SK-N-SH treated with all-trans-retinoic acid at 6 μM for 48 hours (cell line): ENCODE measurements at regions not wholly inside any gene's neighbourhood (a gene's known extent, or its start where the extent isn't known, plus 50 kb on each side); places are given as distances from the start of the nearest gene placed in this dataset.

Experiments used
- ATAC-seq: fragments of 200-7000 bp; cut with Tn5 transposase; 3 replicates; pipeline ENCODE4 v1.9.1; 2020; ENCODE audit warnings: mild to moderate bottlenecking, moderate library complexity
- ARNTL ChIP-seq: fragments of 450-650 bp; formaldehyde crosslinking; IDR thresholded peaks from 2 replicates; pipeline ENCODE4 v1.5.0; 2020; ENCODE audit warnings: low read depth, mild to moderate bottlenecking, moderate library complexity, borderline replicate concordance
- BACH2 ChIP-seq: fragments of 250-450 bp; sonication (Bioruptor Pico); IDR thresholded peaks from 2 replicates; pipeline ENCODE4 v1.9.0; 2021; ENCODE audit warnings: mild to moderate bottlenecking, borderline replicate concordance
- CREB5 ChIP-seq: fragments of 250-450 bp; sonication (Bioruptor Pico); IDR thresholded peaks from 2 replicates; pipeline ENCODE4 v1.5.1; 2020; ENCODE audit warnings: low read depth, mild to moderate bottlenecking, moderate library complexity
- CSDC2 ChIP-seq: fragments of 250-450 bp; sonication (Bioruptor Pico); IDR thresholded peaks from 2 replicates; pipeline ENCODE4 v1.5.0; 2020; ENCODE audit warnings: mild to moderate bottlenecking, moderate library complexity
- ESRRG ChIP-seq: fragments of 250-450 bp; sonication (Bioruptor Pico); IDR thresholded peaks from 2 replicates; pipeline ENCODE4 v1.6.1; 2021; ENCODE audit warnings: mild to moderate bottlenecking
- GLIS3 ChIP-seq: fragments of 250-450 bp; sonication (Bioruptor Pico); IDR thresholded peaks from 2 replicates; pipeline ENCODE4 v1.5.0; 2020; ENCODE audit warnings: mild to moderate bottlenecking, moderate library complexity
- ISL1 ChIP-seq: fragments of 250-450 bp; sonication (Bioruptor Pico); IDR thresholded peaks from 2 replicates; pipeline ENCODE4 v2.1.2; 2022; ENCODE audit warnings: mild to moderate bottlenecking, moderate library complexity
- OSR1 ChIP-seq: fragments of 250-450 bp; sonication (Bioruptor Pico); IDR thresholded peaks from 2 replicates; pipeline ENCODE4 v1.8.0; 2022; ENCODE audit warnings: moderate library complexity, mild to moderate bottlenecking, inconsistent platforms
- PATZ1 ChIP-seq: fragments of 250-450 bp; sonication (Bioruptor Pico); IDR thresholded peaks from 2 replicates; pipeline ENCODE4 v1.8.0; 2020; ENCODE audit warnings: mild to moderate bottlenecking, moderate library complexity, borderline replicate concordance
- PPARA ChIP-seq: fragments of 250-450 bp; sonication (Bioruptor Pico); IDR thresholded peaks from 2 replicates; pipeline ENCODE4 v1.5.0; 2020; ENCODE audit warnings: mild to moderate bottlenecking, borderline replicate concordance
- RARB ChIP-seq: fragments of 250-450 bp; sonication (Bioruptor Pico); IDR thresholded peaks from 2 replicates; pipeline ENCODE4 v1.8.0; 2021; ENCODE audit warnings: mild to moderate bottlenecking, moderate library complexity
- SNAI2 ChIP-seq: fragments of 250-450 bp; sonication (Bioruptor Pico); IDR thresholded peaks from 2 replicates; pipeline ENCODE4 v1.5.0; 2020; ENCODE audit warnings: mild to moderate bottlenecking, moderate library complexity
- TCF4 ChIP-seq: fragments of 250-450 bp; sonication (Bioruptor Pico); IDR thresholded peaks from 2 replicates; pipeline ENCODE4 v1.8.0; 2021; ENCODE audit warnings: mild to moderate bottlenecking, moderate library complexity, borderline replicate concordance
- TOX ChIP-seq: fragments of 250-450 bp; sonication (Bioruptor Pico); IDR thresholded peaks from 2 replicates; pipeline ENCODE4 v1.8.0; 2021; ENCODE audit warnings: mild to moderate bottlenecking, moderate library complexity, borderline replicate concordance
- TSHZ2 ChIP-seq: fragments of 250-450 bp; sonication (Bioruptor Pico); IDR thresholded peaks from 2 replicates; pipeline ENCODE4 v1.5.0; 2020; ENCODE audit warnings: mild to moderate bottlenecking, moderate library complexity
- ZC3H10 ChIP-seq: fragments of 250-450 bp; sonication (Bioruptor Pico); IDR thresholded peaks from 2 replicates; pipeline ENCODE4 v1.5.1; 2021; ENCODE audit warnings: mild to moderate bottlenecking, moderate library complexity
- ZFP3 ChIP-seq: fragments of 250-450 bp; sonication (Bioruptor Pico); IDR thresholded peaks from 2 replicates; pipeline ENCODE4 v1.5.0; 2020; ENCODE audit warnings: mild to moderate bottlenecking, moderate library complexity
- ZFP30 ChIP-seq: fragments of 450-650 bp; formaldehyde crosslinking; IDR thresholded peaks from 2 replicates; pipeline ENCODE4 v1.5.0; 2022; ENCODE audit warnings: mild to moderate bottlenecking, moderate library complexity
- ZNF565 ChIP-seq: fragments of 450-650 bp; formaldehyde crosslinking; conservative IDR thresholded peaks from 2 replicates; pipeline ENCODE4 v1.5.0; 2020; ENCODE audit warnings: low read depth, mild to moderate bottlenecking, moderate library complexity
- ZNF70 ChIP-seq: fragments of 450-650 bp; formaldehyde crosslinking; IDR thresholded peaks from 2 replicates; pipeline ENCODE4 v1.5.0; 2020; ENCODE audit warnings: mild to moderate bottlenecking, moderate library complexity
- ZNF8 ChIP-seq: fragments of 450-650 bp; formaldehyde crosslinking; IDR thresholded peaks from 2 replicates; pipeline ENCODE4 v1.5.0; 2020; ENCODE audit warnings: mild to moderate bottlenecking, moderate library complexity
- TF ChIP-seq, protein P1 (sequence below): fragments of 250-450 bp; sonication (Bioruptor Pico); IDR thresholded peaks from 2 replicates; pipeline ENCODE4 v1.5.1; 2021; ENCODE audit warnings: mild to moderate bottlenecking, moderate library complexity

DNA sequence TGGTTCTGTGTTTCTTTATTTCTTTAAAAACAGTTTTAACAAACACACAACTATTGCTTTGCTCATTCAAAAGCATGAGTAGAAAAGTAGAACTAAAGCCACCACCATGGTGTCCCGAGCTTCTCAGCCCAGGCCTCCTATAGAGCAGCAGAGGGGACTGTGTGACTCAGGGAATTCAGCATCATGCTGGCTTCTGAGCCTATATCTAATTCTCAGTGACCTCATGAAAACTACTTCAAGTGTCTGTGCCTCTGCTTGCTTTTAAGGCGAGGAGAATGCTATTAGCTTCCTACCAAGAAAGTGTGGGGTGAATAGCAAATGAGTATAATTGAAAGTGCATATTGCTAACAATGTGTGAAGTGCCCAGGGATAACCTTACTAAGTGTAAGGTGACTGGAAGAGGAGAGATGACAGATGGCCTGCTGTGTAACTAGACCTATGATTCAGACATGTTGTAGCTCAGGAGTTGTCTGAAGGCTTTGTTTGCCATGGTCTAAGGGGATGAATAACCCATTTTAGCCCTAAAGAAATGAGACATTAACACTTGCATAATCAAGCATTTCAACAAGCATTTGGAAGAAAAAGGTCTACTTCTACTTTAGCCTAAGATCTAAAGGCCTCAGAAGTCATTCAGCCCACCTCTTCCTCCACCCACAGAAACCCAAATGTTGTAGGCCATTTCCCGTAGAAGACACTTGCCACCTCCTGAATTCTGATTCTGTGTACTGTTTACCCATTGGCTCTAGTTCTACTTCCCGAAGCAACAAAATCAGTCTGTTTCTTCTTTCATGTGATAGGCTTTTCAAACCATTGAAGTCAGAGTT lies 121.5 kb upstream of the ARG1 start (continued):
- TF ChIP-seq, protein P1, sequence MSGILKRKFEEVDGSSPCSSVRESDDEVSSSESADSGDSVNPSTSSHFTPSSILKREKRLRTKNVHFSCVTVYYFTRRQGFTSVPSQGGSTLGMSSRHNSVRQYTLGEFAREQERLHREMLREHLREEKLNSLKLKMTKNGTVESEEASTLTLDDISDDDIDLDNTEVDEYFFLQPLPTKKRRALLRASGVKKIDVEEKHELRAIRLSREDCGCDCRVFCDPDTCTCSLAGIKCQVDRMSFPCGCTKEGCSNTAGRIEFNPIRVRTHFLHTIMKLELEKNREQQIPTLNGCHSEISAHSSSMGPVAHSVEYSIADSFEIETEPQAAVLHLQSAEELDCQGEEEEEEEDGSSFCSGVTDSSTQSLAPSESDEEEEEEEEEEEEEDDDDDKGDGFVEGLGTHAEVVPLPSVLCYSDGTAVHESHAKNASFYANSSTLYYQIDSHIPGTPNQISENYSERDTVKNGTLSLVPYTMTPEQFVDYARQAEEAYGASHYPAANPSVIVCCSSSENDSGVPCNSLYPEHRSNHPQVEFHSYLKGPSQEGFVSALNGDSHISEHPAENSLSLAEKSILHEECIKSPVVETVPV (CRISPR knock-in tag), result no peak
- TF ChIP-seq GLIS3 (CRISPR knock-in tag) (no peak), SNAI2 (CRISPR knock-in tag) (no peak), ISL1 (CRISPR knock-in tag) (no peak), RARB (CRISPR knock-in tag) (no peak), CREB5 (no peak), ARNTL (CRISPR knock-in tag) (no peak), PPARA (no peak), ZNF565 (CRISPR knock-in tag) (no peak), ZNF70 (CRISPR knock-in tag) (no peak)

GRCh38 chr6:131453803-131454202 lies 119.2 kb upstream of the ARG1 start:
- ATAC-seq, result no peak
- TF ChIP-seq GLIS3 (CRISPR knock-in tag), result no peak
- no peak for TF ChIP-seq TCF4 (CRISPR knock-in tag)
- no peak for TF ChIP-seq CREB5
- TF ChIP-seq ZNF8, result no peak
- no peak for TF ChIP-seq ZNF70 (CRISPR knock-in tag)
- TF ChIP-seq TOX (CRISPR knock-in tag), result no peak
- no peak for TF ChIP-seq TSHZ2 (CRISPR knock-in tag)
- TF ChIP-seq OSR1, result no peak
- TF ChIP-seq RARB (CRISPR knock-in tag), result no peak
- no peak for TF ChIP-seq ZFP3 (CRISPR knock-in tag)
- TF ChIP-seq CSDC2 (CRISPR knock-in tag), result no peak
- TF ChIP-seq, protein P1 (CRISPR knock-in tag), result no peak
- no peak for TF ChIP-seq PATZ1 (CRISPR knock-in tag)
- no peak for TF ChIP-seq PPARA
- TF ChIP-seq ZNF565 (CRISPR knock-in tag), result no peak
- TF ChIP-seq, all 23 proteins: peak for 0

DNA sequence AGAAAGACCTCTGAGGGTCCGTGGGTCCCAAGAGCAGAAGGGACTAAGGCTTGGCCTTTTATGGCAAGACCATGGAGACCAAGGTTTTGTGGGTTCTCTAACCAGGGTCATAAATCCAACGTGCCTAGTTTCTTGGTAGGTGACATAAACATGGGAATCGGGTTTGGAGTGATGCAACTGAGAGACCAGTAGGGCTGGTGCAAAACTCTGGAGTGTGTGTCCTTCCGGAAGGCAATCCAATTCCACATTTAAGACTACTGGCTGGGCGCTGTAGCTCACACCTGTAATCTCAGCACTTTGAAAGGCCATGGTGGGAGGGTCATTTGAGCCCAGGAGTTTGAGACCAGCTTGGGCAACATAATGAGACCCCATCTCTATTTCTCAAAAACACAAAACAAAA lies 116.5 kb upstream of the ARG1 start:
- no peak for ATAC-seq
- no peak for TF ChIP-seq PPARA
- no peak for TF ChIP-seq OSR1
- no peak for TF ChIP-seq TCF4 (CRISPR knock-in tag)
- TF ChIP-seq ZFP3 (CRISPR knock-in tag), result no peak
- no peak for TF ChIP-seq ZNF565 (CRISPR knock-in tag)
- TF ChIP-seq CREB5, result no peak
- no peak for TF ChIP-seq PATZ1 (CRISPR knock-in tag)
- no peak for TF ChIP-seq ESRRG (CRISPR knock-in tag)
- TF ChIP-seq SNAI2 (CRISPR knock-in tag), result no peak
- TF ChIP-seq ZFP30 (CRISPR knock-in tag), result no peak
- no peak for TF ChIP-seq TOX (CRISPR knock-in tag)
- no peak for TF ChIP-seq ZNF70 (CRISPR knock-in tag)
- no peak for TF ChIP-seq BACH2
- TF ChIP-seq ZNF8, result no peak
- no peak for TF ChIP-seq RARB (CRISPR knock-in tag)
- no peak for TF ChIP-seq ARNTL (CRISPR knock-in tag)
- no peak for TF ChIP-seq ZC3H10
